Endodermal cell (in vitro differentiated cells): ENCODE measurements at regions not wholly inside any gene's neighbourhood (a gene's known extent, or its start where the extent isn't known, plus 50 kb on each side); places are given as distances from the start of the nearest gene placed in this dataset.
A peak's percentile ranks its signal among the peaks of the same experiment; 100 is the strongest.

Experiments
- DNase-seq: peaks from one replicate; pipeline ENCODE4 v3.0.0-alpha.2; 2017
- H3K27ac ChIP-seq: 2 replicates; pipeline ENCODE4 v1.5.1; 2013; ENCODE audit warnings: mild to moderate bottlenecking, low read depth, low read length, moderate library complexity
- H3K27me3 ChIP-seq: 2 replicates; pipeline ENCODE4 v1.6.1; 2013; ENCODE audit warnings: mild to moderate bottlenecking, low read length, moderate library complexity; ENCODE audit not compliant: insufficient read depth, control insufficient read depth, poor library complexity, severe bottlenecking
- H3K36me3 ChIP-seq: 2 replicates; pipeline ENCODE4 v1.7.0; 2013; ENCODE audit warnings: mild to moderate bottlenecking, low read length, moderate library complexity; ENCODE audit not compliant: control insufficient read depth, insufficient read depth
- H3K4me1 ChIP-seq: one replicate; pipeline ENCODE4 v1.7.0; 2013; ENCODE audit warnings: low read length; ENCODE audit not compliant: control insufficient read depth, insufficient read depth
- H3K4me3 ChIP-seq: 2 replicates; pipeline ENCODE4 v1.5.1; 2013; ENCODE audit warnings: mild to moderate bottlenecking, low read length, moderate library complexity
- H3K9ac ChIP-seq: 2 replicates; pipeline ENCODE4 v1.6.1; 2013; ENCODE audit warnings: mild to moderate bottlenecking, low read length, moderate library complexity; ENCODE audit not compliant: poor library complexity, severe bottlenecking; ENCODE audit errors: extremely low read depth
- H3K9me3 ChIP-seq: 2 replicates; pipeline ENCODE4 v1.6.1; 2013; ENCODE audit warnings: mild to moderate bottlenecking, low read length, moderate library complexity; ENCODE audit not compliant: control insufficient read depth
- H3K27ac Mint-ChIP-seq: 2 replicates; pipeline ENCODE4 v1.8.0; 2020; ENCODE audit warnings: mixed read lengths
- H3K27me3 Mint-ChIP-seq: 2 replicates; pipeline ENCODE4 v1.8.0; 2021; ENCODE audit warnings: mild to moderate bottlenecking, mixed read lengths; ENCODE audit not compliant: insufficient read depth
- H3K36me3 Mint-ChIP-seq: 2 replicates; pipeline ENCODE4 v1.8.0; 2020; ENCODE audit warnings: low read depth, mixed read lengths
- H3K4me1 Mint-ChIP-seq: 2 replicates; pipeline ENCODE4 v1.8.0; 2020; ENCODE audit warnings: mixed read lengths
- H3K4me3 Mint-ChIP-seq: 2 replicates; pipeline ENCODE4 v1.8.0; 2020; ENCODE audit warnings: mild to moderate bottlenecking, moderate library complexity, mixed read lengths
- H3K9me3 Mint-ChIP-seq: 2 replicates; pipeline ENCODE4 v1.8.0; 2020; ENCODE audit warnings: mild to moderate bottlenecking, mixed read lengths
- CTCF ChIP-seq: fragments of 200-600 bp; sonication (generic); conservative IDR thresholded peaks from 2 replicates; pipeline ENCODE4 v1.5.0; 2021; ENCODE audit warnings: antibody characterized with exemption, mild to moderate bottlenecking
- WGBS, 2 experiments: methylation state at CpG; one replicate each; pipeline versions ENCODE4 v1.1.5 to v1.1.7; 2013; ENCODE audit warnings: missing lambda C conversion rate in 2 of 2, mixed read lengths in 1 of 2; ENCODE audit not compliant: insufficient coverage in 1 of 2, insufficient read length in 1 of 2; 5-methylcytosine and 5-hydroxymethylcytosine counted together

- Mint-ChIP-seq H3K4me1 (peaks cover 22% of the 10 kb centered on the region), H3K27me3 (peaks cover 3% of the 10 kb centered on the region), H3K36me3 (no peaks in the 10 kb centered on the region), H3K9me3 (no peaks in the 10 kb centered on the region), H3K4me3 (no peak overlapping the region), H3K27ac (no peak overlapping the region)
- Histone ChIP-seq H3K9me3 (no peaks in the 10 kb centered on the region), H3K27ac (no peak overlapping the region), H3K9ac (no peak overlapping the region), H3K36me3 (no peaks in the 10 kb centered on the region), H3K4me1 (peaks cover 8% of the 10 kb centered on the region), H3K4me3 (no peak overlapping the region), H3K27me3 (no peaks in the 10 kb centered on the region)
- no peak for DNase-seq
- WGBS, 2 experiments, result 92 to 95% methylated on average over 12 to 18 of the region's 18 CpGs
- TF ChIP-seq CTCF, result no peak
Measured at GRCh38 chr12:124184456-124184855, 110.4 kb upstream of the RFLNA start.

- Mint-ChIP-seq H3K9me3 (no peaks in the 10 kb centered on the region), H3K36me3 (no peaks in the 10 kb centered on the region), H3K4me1 (peaks cover 25% of the 10 kb centered on the region), H3K4me3 (no peak overlapping the region), H3K27ac (no peak overlapping the region), H3K27me3 (peaks cover 3% of the 10 kb centered on the region)
- no peaks in the 10 kb centered on the region for H3K36me3 ChIP-seq
- WGBS, 2 experiments, result 76 to 87% methylated on average over 9 to 15 of the region's 15 CpGs
- H3K27me3 ChIP-seq, result no peaks in the 10 kb centered on the region
- H3K4me3 ChIP-seq, result no peak overlapping the region
- no peak overlapping the region for H3K27ac ChIP-seq
- no peak overlapping the region for H3K9ac ChIP-seq
- no peaks in the 10 kb centered on the region for H3K9me3 ChIP-seq
- no peak for TF ChIP-seq CTCF
- peaks cover 8% of the 10 kb centered on the region for H3K4me1 ChIP-seq
- no peak for DNase-seq
Measured at GRCh38 chr12:124185971-124186686, 108.8 kb upstream of the RFLNA start.

GRCh38 chr12:124188084-124188483 is 106.8 kb upstream of the RFLNA start:
- peaks cover 3% of the 10 kb centered on the region for H3K27me3 Mint-ChIP-seq
- no peaks in the 10 kb centered on the region for H3K9me3 Mint-ChIP-seq
- H3K27ac Mint-ChIP-seq, result peak overlapping the region; percentile 37
- Histone ChIP-seq H3K27ac (no peak overlapping the region), H3K36me3 (no peaks in the 10 kb centered on the region), H3K9ac (no peak overlapping the region), H3K9me3 (no peaks in the 10 kb centered on the region), H3K4me1 (peaks cover 8% of the 10 kb centered on the region), H3K4me3 (no peak overlapping the region), H3K27me3 (no peaks in the 10 kb centered on the region)
- no peaks in the 10 kb centered on the region for H3K36me3 Mint-ChIP-seq
- no peak for TF ChIP-seq CTCF
- no peak overlapping the region for H3K4me3 Mint-ChIP-seq
- H3K4me1 Mint-ChIP-seq, result peaks cover 20% of the 10 kb centered on the region
- 86 to 88% methylated on average over 4 to 7 of the region's 7 CpGs for WGBS, 2 experiments
- no peak for DNase-seq
